Trophoblast cell (in vitro differentiated cells and primary cell): ENCODE measurements at regions not wholly inside any gene's neighbourhood (a gene's known extent, or its start where the extent isn't known, plus 50 kb on each side); places are given as distances from the start of the nearest gene placed in this dataset.

ENCODE experiments used
- DNase-seq, 2 donors: peaks; one replicate each; pipeline ENCODE4 v3.0.0-alpha.2; 2016
- H2AFZ ChIP-seq: 2 replicates; pipeline ENCODE4 v1.6.1; 2013; ENCODE audit warnings: low read length, moderate library complexity, mild to moderate bottlenecking; ENCODE audit not compliant: insufficient read depth, poor library complexity
- H2AK5ac ChIP-seq: 2 replicates; pipeline ENCODE4 v1.6.1; 2013; ENCODE audit warnings: mild to moderate bottlenecking, low read length
- H2BK120ac ChIP-seq: 2 replicates; pipeline ENCODE4 v1.6.1; 2013; ENCODE audit warnings: low read length, mild to moderate bottlenecking, moderate library complexity; ENCODE audit not compliant: insufficient read depth, poor library complexity
- H2BK12ac ChIP-seq: 2 replicates; pipeline ENCODE4 v1.6.1; 2013; ENCODE audit warnings: mild to moderate bottlenecking, low read length, moderate library complexity
- H2BK5ac ChIP-seq: 2 replicates; pipeline ENCODE4 v1.6.1; 2013; ENCODE audit warnings: low read length, low read depth, moderate library complexity, mild to moderate bottlenecking; ENCODE audit not compliant: poor library complexity
- H3K14ac ChIP-seq: 2 replicates; pipeline ENCODE4 v1.6.1; 2013; ENCODE audit warnings: mild to moderate bottlenecking, low read length
- H3K18ac ChIP-seq: 2 replicates; pipeline ENCODE4 v1.6.1; 2013; ENCODE audit warnings: mild to moderate bottlenecking, low read length
- H3K23ac ChIP-seq: 2 replicates; pipeline ENCODE4 v1.6.1; 2013; ENCODE audit warnings: low read length
- H3K27ac ChIP-seq: 2 replicates; pipeline ENCODE4 v1.5.1; 2013; ENCODE audit warnings: low read depth, mild to moderate bottlenecking, inconsistent platforms, low read length, moderate library complexity
- H3K27me3 ChIP-seq: 2 replicates; pipeline ENCODE4 v1.6.1; 2013; ENCODE audit warnings: inconsistent platforms, mild to moderate bottlenecking, low read length, moderate library complexity; ENCODE audit not compliant: insufficient read depth
- H3K36me3 ChIP-seq, 2 experiments: 1 replicate in 1 of 2; 2 replicates in 1 of 2; pipeline ENCODE4 v1.6.1; 2013; ENCODE audit warnings: low read length in 2 of 2, mild to moderate bottlenecking in 2 of 2, moderate library complexity in 1 of 2; ENCODE audit not compliant: insufficient read depth in 2 of 2, control insufficient read depth in 1 of 2
- H3K4ac ChIP-seq: 2 replicates; pipeline ENCODE4 v1.6.1; 2013; ENCODE audit warnings: low read depth, mild to moderate bottlenecking, low read length, moderate library complexity
- H3K4me1 ChIP-seq, 2 experiments: 1 replicate in 1 of 2; 2 replicates in 1 of 2; pipeline ENCODE4 v1.6.1; 2013; ENCODE audit warnings: low read length in 2 of 2, mild to moderate bottlenecking in 2 of 2, moderate library complexity in 1 of 2; ENCODE audit not compliant: insufficient read depth in 2 of 2, control insufficient read depth in 1 of 2
- H3K4me2 ChIP-seq: 2 replicates; pipeline ENCODE4 v1.6.1; 2013; ENCODE audit warnings: inconsistent platforms, mild to moderate bottlenecking, low read length, moderate library complexity
- H3K4me3 ChIP-seq: 2 replicates; pipeline ENCODE4 v1.5.1; 2013; ENCODE audit warnings: mild to moderate bottlenecking, low read depth, low read length, inconsistent platforms
- H3K79me1 ChIP-seq: one replicate; pipeline ENCODE4 v1.6.1; 2013; ENCODE audit warnings: low read length
- H3K79me2 ChIP-seq: 2 replicates; pipeline ENCODE4 v1.6.1; 2013; ENCODE audit warnings: low read length, mild to moderate bottlenecking; ENCODE audit not compliant: control insufficient read depth, insufficient read depth, poor library complexity
- H3K9ac ChIP-seq: 2 replicates; pipeline ENCODE4 v1.6.1; 2013; ENCODE audit warnings: mild to moderate bottlenecking, low read length
- H3K9me3 ChIP-seq: 2 replicates; pipeline ENCODE4 v1.6.1; 2013; ENCODE audit warnings: low read depth, mild to moderate bottlenecking, control low read depth, inconsistent platforms, low read length; ENCODE audit not compliant: insufficient read depth
- H4K12ac ChIP-seq: 2 replicates; pipeline ENCODE4 v1.6.1; 2013; ENCODE audit warnings: low read depth, mild to moderate bottlenecking, low read length, moderate library complexity
- H4K8ac ChIP-seq: 2 replicates; pipeline ENCODE4 v1.6.1; 2013; ENCODE audit warnings: low read depth, mild to moderate bottlenecking, low read length, moderate library complexity
- H4K91ac ChIP-seq: one replicate; pipeline ENCODE4 v1.6.1; 2013; ENCODE audit warnings: low read depth, mild to moderate bottlenecking, low read length, moderate library complexity
- WGBS: extraction: QIAGEN DNeasy Blood & Tissue Kit; methylation state at CpG from one replicate; pipeline ENCODE4 v1.1.7; 2013; ENCODE audit warnings: missing lambda C conversion rate; ENCODE audit not compliant: insufficient read length, insufficient coverage; ENCODE audit errors: extremely low coverage; 5-methylcytosine and 5-hydroxymethylcytosine counted together

DNA sequence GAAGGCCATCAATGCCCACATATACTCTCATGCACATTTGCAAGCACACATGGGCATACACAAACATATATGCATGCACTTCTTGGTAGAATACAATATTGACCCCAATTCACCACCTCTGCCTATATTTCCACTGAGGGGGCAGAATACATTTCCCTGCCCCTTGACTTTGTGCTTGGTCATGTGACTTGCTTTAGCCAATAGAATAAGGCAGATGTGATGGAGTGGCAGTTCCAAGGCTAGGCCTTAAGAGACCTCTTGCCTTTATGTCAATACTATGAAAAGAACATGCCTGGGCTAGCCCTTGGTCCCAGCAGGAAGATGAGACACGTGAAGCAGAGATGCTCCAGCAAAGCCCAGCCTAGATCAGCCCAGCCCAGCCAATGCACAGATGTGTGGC, 66.0 kb upstream of the GRIK3 start:
- H3K9me3 ChIP-seq = peaks cover 2% of the 10 kb centered on the region
- no peak overlapping the region for H3K9ac ChIP-seq
- no peaks in the 10 kb centered on the region for H3K36me3 ChIP-seq
- H3K79me1 ChIP-seq = no peaks in the 10 kb centered on the region
- no peak for DNase-seq
- H3K4me3 ChIP-seq = no peak overlapping the region
- H3K4ac ChIP-seq = no peak overlapping the region
- no peaks in the 10 kb centered on the region for H3K27me3 ChIP-seq
- no peak overlapping the region for H4K91ac ChIP-seq
- H2BK120ac ChIP-seq = no peak overlapping the region
- H3K18ac ChIP-seq = no peak overlapping the region
- H3K4me2 ChIP-seq = no peak overlapping the region
- no peak overlapping the region for H3K23ac ChIP-seq
- H2BK5ac ChIP-seq = no peak overlapping the region
- H3K27ac ChIP-seq = no peak overlapping the region
- H2AFZ ChIP-seq = no peak overlapping the region
- H4K8ac ChIP-seq = no peak overlapping the region
- no peak overlapping the region for H2BK12ac ChIP-seq
- no peaks in the 10 kb centered on the region for H3K4me1 ChIP-seq
- H2AK5ac ChIP-seq = no peak overlapping the region
- WGBS = no CpG with 5 or more reads among the region's 1 CpG
- no peak overlapping the region for H4K12ac ChIP-seq
- no peak overlapping the region for H3K14ac ChIP-seq
- no peaks in the 10 kb centered on the region for H3K79me2 ChIP-seq

DNA sequence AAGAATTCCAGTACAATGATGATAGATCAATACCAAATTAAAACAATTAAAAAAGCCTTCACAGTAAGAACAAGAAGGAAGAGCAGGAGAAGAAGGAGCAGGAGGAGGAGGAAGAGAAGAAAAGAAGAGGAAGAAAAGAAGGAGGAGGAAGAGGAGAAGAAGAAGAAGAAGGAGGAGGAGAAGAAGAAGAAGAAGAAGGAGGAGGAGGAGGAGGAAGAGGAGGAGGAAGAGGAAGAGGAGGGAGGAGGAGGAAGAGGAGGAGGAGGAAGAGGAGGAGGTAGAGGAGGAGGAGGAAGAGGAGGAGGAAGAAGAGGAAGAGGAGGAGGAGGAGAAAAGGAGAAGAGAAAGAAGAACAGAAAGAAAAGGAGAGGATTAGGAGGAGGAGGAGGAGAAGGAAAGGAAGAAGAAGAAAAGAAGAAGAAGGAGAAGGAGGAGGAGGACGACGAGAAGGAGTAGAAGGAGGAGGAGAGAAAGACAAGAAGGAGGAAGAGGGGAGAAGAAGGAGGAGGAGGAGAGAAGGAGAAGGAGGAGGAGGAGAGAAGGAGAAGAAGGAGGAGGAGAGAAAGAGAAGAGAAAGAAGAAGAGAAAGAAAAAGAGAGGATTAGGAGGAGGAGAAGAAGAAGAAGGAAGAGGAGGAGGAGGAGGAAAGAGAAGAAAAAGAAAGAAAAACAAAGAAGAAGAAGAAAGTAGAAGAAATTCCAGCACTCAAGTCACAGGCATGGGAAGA, 68.5 kb upstream of the GRIK3 start:
- no peak for DNase-seq
- no peak overlapping the region for H4K91ac ChIP-seq
- H3K27me3 ChIP-seq = no peaks in the 10 kb centered on the region
- H4K12ac ChIP-seq = no peak overlapping the region
- no peaks in the 10 kb centered on the region for H3K79me2 ChIP-seq
- H3K79me1 ChIP-seq = no peaks in the 10 kb centered on the region
- H4K8ac ChIP-seq = no peak overlapping the region
- no peaks in the 10 kb centered on the region for H3K4me1 ChIP-seq
- H2BK5ac ChIP-seq = no peak overlapping the region
- H3K14ac ChIP-seq = no peak overlapping the region
- no peak overlapping the region for H3K9ac ChIP-seq
- WGBS = 100% methylated on average over 2 of the region's 2 CpGs
- H2BK120ac ChIP-seq = no peak overlapping the region
- H3K4ac ChIP-seq = no peak overlapping the region
- H3K18ac ChIP-seq = no peak overlapping the region
- no peak overlapping the region for H3K23ac ChIP-seq
- no peak overlapping the region for H3K27ac ChIP-seq
- H2AK5ac ChIP-seq = no peak overlapping the region
- H3K36me3 ChIP-seq = no peaks in the 10 kb centered on the region
- H3K4me3 ChIP-seq = no peak overlapping the region
- no peak overlapping the region for H2BK12ac ChIP-seq
- no peak overlapping the region for H2AFZ ChIP-seq
- H3K9me3 ChIP-seq = no peaks in the 10 kb centered on the region
- H3K4me2 ChIP-seq = no peak overlapping the region

DNA sequence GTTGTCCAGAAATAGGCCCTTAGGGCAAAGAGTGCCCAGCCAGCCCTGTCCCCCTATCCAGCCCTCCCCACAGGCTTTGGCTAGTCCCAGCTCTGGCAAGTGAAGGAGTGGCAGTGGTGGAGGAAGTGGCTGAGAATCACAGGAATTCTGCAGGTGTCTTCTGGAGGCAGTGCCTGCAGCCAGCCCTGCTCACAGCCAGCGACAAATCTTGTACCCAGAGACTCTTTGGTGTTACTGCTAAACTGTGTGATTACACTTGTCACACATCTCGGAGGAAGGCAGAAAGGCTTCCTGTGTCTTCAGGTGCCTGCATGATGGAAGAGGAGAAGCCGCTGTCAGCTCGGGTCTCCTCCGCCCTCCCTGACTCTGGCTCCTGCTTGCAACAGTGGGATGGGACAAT, 71.6 kb upstream of the GRIK3 start:
- H2BK120ac ChIP-seq = no peak overlapping the region
- no peak overlapping the region for H2BK12ac ChIP-seq
- no peak overlapping the region for H3K4ac ChIP-seq
- H2BK5ac ChIP-seq = no peak overlapping the region
- no peak overlapping the region for H4K91ac ChIP-seq
- no peak overlapping the region for H3K23ac ChIP-seq
- H3K4me1 ChIP-seq = no peaks in the 10 kb centered on the region
- H3K79me2 ChIP-seq = no peaks in the 10 kb centered on the region
- H3K79me1 ChIP-seq = no peaks in the 10 kb centered on the region
- no peak overlapping the region for H4K8ac ChIP-seq
- no peak overlapping the region for H2AFZ ChIP-seq
- H3K4me2 ChIP-seq = no peak overlapping the region
- H3K9me3 ChIP-seq = no peaks in the 10 kb centered on the region
- no peak for DNase-seq
- no peak overlapping the region for H3K27ac ChIP-seq
- WGBS = no CpG with 5 or more reads among the region's 5 CpGs
- H2AK5ac ChIP-seq = no peak overlapping the region
- H3K36me3 ChIP-seq = no peaks in the 10 kb centered on the region
- H3K9ac ChIP-seq = no peak overlapping the region
- no peak overlapping the region for H3K14ac ChIP-seq
- H3K4me3 ChIP-seq = no peak overlapping the region
- H3K27me3 ChIP-seq = no peaks in the 10 kb centered on the region
- H4K12ac ChIP-seq = no peak overlapping the region
- no peak overlapping the region for H3K18ac ChIP-seq

DNA sequence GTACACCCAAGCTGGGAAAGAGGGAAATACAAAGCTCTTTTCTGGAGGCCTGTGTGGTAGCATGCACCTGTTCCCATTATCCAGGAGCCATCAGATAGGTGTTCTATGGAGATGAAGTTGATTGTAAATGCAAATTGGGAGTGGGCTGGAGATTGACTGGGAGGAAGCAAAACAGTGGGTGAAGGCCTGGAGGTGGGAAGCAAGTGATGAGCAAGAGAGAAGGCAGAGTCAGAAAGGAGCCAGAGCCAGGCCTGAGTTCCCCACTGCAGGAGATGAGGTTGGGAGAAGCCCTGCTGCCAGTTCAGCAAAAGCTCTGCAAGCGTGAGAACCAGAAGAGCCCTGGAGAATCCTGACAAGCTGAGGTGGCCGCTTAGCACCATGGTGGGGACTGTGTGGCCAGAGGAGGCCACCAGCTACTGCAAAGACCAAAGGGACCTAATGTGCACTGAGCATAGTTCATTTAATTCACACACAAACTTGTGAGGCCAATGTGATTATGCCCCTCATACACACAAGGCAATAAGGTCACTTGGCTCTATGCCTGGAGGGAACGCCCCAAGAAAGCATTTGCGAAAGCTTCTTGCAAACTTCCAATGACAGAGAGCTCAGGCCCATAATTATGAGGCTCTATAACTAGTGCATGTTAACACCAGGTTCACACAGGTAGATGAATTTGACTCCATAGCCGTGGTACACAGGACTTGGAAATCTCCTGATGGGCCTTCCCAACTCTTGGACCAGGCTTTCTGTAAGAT, 73.0 kb upstream of the GRIK3 start:
- no peak overlapping the region for H2BK5ac ChIP-seq
- WGBS = no CpG with 5 or more reads among the region's 5 CpGs
- H4K8ac ChIP-seq = no peak overlapping the region

More for the DNA sequence above, 73.0 kb upstream of the GRIK3 start:
- H3K27me3 ChIP-seq = no peaks in the 10 kb centered on the region
- no peak for DNase-seq
- H3K79me2 ChIP-seq = no peaks in the 10 kb centered on the region
- no peak overlapping the region for H2BK12ac ChIP-seq
- no peak overlapping the region for H3K4ac ChIP-seq
- no peak overlapping the region for H2AK5ac ChIP-seq
- no peak overlapping the region for H4K91ac ChIP-seq
- H3K4me2 ChIP-seq = no peak overlapping the region
- H3K27ac ChIP-seq = no peak overlapping the region
- H3K79me1 ChIP-seq = no peaks in the 10 kb centered on the region
- H2BK120ac ChIP-seq = no peak overlapping the region
- no peaks in the 10 kb centered on the region for H3K36me3 ChIP-seq
- H3K9ac ChIP-seq = no peak overlapping the region
- no peak overlapping the region for H4K12ac ChIP-seq
- H3K4me3 ChIP-seq = no peak overlapping the region
- H3K9me3 ChIP-seq = no peaks in the 10 kb centered on the region
- H3K18ac ChIP-seq = no peak overlapping the region
- H3K23ac ChIP-seq = no peak overlapping the region
- H3K4me1 ChIP-seq = no peaks in the 10 kb centered on the region
- H3K14ac ChIP-seq = no peak overlapping the region
- no peak overlapping the region for H2AFZ ChIP-seq
